ENCODE measurements at regions not wholly inside any gene's neighbourhood (a gene's known extent, or its start where the extent isn't known, plus 50 kb on each side); places are given as distances from the start of the nearest gene placed in this dataset.
A peak's percentile ranks its signal among the peaks of the same experiment; 100 is the strongest.

GRCh38 chr10:83037653-83038052 lies 1101.7 kb upstream of the GHITM start:
- no peak for DNase-seq

GRCh38 chr10:83038631-83039030 lies 1100.7 kb upstream of the GHITM start:
- DNase-seq, result no peak

DNA sequence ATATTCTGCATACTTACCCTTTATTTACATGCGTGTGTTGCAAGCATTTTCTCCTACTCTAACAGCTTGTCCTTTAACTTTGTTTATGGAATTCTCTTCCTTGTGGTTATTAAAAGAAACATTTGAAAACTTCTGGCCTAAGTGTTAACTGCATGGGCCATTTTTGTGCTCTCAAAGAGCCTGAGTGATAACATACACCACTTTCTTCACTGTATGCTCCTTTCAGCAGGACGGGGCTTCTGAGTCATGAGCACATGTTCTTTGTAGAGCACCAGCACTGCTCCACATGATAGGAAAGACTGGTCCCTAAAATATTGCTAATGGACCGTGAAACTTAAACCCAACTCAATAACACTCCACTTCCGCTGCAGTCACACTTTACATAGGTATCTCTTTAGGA lies 1093.6 kb upstream of the GHITM start:
- DNase-seq, result no peak

- DNase-seq, result no peak
Observed at GRCh38 chr10:83050815-83051214, 1088.5 kb upstream of the GHITM start.

- no peak for DNase-seq
Observed at GRCh38 chr10:83062871-83063270, 1076.4 kb upstream of the GHITM start.

- DNase-seq, result no peak
Observed at GRCh38 chr10:83073472-83073871, 1065.8 kb upstream of the GHITM start.

DNA sequence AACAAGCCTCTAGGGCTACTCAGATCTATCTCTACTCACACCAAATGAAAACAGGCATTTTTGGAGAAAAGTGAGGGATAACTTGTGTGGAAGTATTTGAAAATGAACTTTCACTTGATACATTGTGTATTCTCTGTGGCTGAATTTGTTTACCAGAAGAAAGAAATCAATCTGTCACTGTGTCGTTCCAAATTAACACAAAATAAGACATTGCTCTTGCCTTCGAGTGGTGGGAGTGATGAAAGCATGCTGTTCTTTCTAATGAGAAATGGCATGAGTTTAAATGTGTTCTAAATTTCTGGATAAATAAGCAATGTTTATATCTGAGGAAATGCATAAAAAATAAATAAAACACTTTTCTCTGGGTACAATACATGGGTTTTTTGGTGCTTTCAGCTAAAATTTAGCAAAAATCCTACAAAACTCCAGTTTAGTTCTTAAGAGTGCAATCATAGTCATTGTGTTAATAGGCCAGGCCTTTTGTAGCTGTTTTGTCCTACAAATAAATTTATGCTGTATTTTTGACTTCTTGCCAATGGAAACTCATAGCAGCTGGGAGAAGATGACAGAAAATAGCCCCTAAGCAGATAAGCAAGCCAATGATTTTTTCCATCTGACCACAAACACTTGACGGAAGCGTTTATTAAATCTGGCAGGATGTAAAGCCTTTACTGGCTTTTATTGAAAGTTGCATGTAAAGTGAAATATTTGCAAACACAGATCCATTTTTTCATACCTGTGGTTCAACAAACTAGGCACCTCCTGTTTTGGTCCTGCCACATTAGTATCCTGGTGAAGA lies 1064.1 kb upstream of the GHITM start:
- DNase-seq, result no peak

DNA sequence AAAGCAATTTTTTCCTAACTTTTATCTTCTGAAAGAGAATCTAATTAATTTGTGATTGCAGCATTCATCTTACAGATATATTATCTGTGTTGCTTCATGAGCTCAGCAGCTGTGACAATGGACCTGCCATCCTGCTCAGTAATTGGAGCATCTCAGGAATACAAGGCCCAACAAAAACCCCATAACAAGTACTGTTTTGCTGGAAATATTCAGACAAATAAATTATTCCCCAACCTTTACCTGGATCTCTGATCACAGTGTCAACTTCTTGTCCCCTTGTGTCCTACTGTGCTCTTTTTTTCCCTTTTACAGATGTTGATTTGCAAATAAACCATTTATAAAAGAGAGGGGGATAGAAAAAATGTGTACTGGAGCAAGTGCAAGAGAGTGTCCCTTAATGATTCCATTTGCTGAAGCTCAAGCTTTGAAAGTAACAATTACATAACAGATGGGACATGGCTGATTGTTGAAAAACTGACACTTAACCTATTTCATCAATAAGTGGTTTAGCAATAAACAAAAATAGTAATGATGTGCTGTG lies 1063.4 kb upstream of the GHITM start:
- no peak for DNase-seq

- no peak for DNase-seq
Observed at GRCh38 chr10:83076443-83076842, 1062.9 kb upstream of the GHITM start.

DNA sequence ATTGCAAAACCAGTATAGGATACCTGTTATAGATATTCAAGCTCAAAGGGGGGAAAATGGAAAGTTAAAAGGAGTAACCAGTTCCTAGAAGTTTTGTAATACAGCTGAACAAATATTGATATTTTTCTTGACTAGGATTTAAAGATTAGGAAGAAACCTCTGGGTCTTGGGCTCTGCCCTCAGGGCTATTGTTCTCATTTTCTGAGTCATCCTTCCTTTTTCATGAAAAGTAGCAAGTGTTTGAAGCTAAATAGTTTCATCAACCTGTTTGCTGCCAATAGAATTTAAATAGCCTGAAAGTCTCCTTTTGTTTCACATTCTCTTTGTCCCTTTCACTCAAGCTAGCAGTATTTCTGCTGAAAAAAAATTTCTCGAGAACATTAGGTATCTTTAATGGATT lies 1061.1 kb upstream of the GHITM start:
- no peak for DNase-seq

- DNase-seq, result no peak
Observed at GRCh38 chr10:83078645-83079044, 1060.7 kb upstream of the GHITM start.

DNA sequence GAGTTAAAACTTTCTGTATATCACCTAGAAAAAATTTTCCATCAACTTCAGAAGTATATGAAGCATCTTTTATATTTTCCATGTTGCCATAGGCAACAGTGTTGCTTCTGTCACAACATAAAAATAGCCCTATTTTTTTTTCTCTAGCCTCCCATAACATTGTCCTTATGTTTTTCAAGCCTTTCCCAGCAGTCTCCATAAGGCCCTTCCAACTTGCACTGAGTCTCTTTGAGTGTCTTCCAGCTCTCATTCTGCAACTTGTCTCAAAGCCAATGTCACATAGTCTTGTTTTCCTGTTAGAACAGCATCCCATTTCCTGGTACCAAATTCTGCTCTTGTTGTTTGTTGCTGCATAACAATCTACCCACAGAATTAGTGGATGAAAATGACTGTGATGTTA lies 1055.5 kb upstream of the GHITM start:
- peak; percentile 37 for DNase-seq

DNA sequence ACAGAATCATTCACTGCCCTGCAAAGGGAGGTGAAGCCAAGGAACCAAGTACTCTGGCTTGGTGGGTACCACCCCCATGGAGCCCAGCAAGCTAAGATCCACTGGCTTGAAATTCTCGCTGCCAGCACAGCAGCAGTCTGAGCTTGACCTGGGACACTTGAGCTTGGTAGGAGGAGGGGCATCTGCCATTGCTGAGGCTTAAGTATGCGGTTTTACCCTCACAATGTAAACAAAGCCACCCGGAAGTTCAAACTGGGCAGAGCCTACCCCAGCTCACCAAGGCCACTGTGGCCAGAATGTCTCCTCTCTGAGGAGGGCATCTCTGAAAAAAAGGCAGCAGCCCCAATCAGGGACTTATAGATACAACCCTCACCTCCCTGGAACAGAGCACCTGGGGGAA lies 1050.0 kb upstream of the GHITM start:
- no peak for DNase-seq

- DNase-seq, result no peak
Observed at GRCh38 chr10:83104616-83105015, 1034.7 kb upstream of the GHITM start.

GRCh38 chr10:83108565-83109333 lies 1030.6 kb upstream of the GHITM start:
- no peak for DNase-seq

DNA sequence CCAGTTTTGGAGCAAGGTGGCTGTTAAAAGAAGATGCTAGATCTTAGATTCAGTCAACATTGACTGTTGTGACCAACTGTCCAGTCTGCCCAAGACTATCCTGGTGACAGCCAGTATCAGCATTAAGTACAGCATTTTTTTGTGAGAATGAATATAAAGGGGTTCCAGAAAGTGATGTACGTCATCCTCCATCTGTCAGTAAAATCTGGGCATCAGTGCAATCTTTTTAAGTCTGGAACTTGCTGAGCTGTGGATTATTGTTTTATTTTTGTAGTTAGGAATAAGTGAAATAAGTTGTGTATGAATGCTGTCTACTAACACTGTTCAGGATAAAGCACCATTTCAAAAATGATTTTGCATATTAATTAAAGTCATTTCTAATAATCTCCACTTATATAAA lies 1020.0 kb upstream of the GHITM start:
- DNase-seq, result no peak

- no peak for DNase-seq
Observed at GRCh38 chr10:83122336-83122735, 1017.0 kb upstream of the GHITM start.

- no peak for DNase-seq
Observed at GRCh38 chr10:83127942-83128575, 1011.2 kb upstream of the GHITM start.

- no peak for DNase-seq
Observed at GRCh38 chr10:83140811-83141210, 998.5 kb upstream of the GHITM start.

DNA sequence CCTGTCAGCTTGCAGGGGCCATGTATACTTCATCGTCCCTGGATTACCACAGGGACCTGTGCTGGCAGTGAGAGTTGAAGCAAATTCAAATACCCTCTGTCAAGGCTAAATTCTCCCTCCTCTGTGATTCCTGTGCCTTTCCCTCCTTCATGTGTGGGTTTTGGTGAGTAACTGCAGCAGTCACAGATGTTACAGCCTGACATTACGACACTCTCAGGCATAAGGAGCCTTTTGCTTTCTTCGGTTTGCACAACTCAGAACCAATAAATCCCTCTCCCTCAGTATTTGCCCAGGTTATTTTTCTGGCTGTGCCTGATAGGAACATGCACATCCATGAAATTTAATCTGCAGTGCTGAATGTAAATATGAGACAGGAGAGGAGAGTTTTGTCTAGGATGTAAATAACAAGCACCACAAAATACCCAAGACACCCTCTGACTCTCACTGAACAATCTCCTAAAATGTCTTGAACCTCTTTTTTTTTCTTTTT lies 997.2 kb upstream of the GHITM start:
- DNase-seq, result no peak

- DNase-seq, result no peak
Observed at GRCh38 chr10:83144461-83144860, 994.8 kb upstream of the GHITM start.

GRCh38 chr10:83153714-83154113 lies 985.6 kb upstream of the GHITM start:
- no peak for DNase-seq

DNA sequence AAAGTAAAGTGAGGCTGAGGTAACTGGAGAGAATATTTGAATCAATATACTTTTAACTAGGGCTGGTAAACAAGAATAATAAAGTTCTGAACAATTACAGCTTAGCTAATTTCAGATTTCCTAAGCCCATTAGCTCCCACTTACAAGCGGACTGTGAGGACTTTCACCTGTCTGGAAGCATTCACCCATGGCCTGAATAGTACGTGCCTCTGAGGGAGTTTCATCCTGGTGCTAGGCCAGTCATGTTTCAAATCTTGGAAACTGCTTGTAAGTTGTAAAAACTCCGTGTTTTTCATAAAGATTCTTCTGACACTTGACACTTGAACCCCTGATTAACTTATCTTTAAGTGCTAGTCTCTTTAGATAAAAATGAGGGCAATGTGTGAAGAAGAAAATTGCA lies 975.2 kb upstream of the GHITM start:
- DNase-seq, result no peak
